T-helper 2 cell treated with Interferon-gamma antibody and Interleukin-4, amounts not matched to agents 5 μg/mL and 100 μg/mL, for 36 hours (primary cell): ENCODE measurements at regions not wholly inside any gene's neighbourhood (a gene's known extent, or its start where the extent isn't known, plus 50 kb on each side); places are given as distances from the start of the nearest gene placed in this dataset.

ENCODE experiments used
- DNase-seq: peaks from one replicate; pipeline ENCODE4 v3.0.0; 2021; ENCODE audit warnings: low spot score
- H3K27ac Mint-ChIP-seq: one replicate; pipeline ENCODE4 v1.8.0; 2021; ENCODE audit warnings: mild to moderate bottlenecking, mixed read lengths
- H3K27me3 Mint-ChIP-seq: one replicate; pipeline ENCODE4 v1.8.0; 2021; ENCODE audit warnings: low read depth, mixed read lengths
- H3K36me3 Mint-ChIP-seq: one replicate; pipeline ENCODE4 v1.8.0; 2021; ENCODE audit warnings: low read depth, mixed read lengths
- H3K4me1 Mint-ChIP-seq: one replicate; pipeline ENCODE4 v1.8.0; 2021; ENCODE audit warnings: low read depth, mixed read lengths
- H3K4me3 Mint-ChIP-seq: one replicate; pipeline ENCODE4 v1.8.0; 2022; ENCODE audit warnings: mild to moderate bottlenecking, moderate library complexity, mixed read lengths
- H3K9me3 Mint-ChIP-seq: one replicate; pipeline ENCODE4 v1.8.0; 2021; ENCODE audit warnings: mixed read lengths

GRCh38 chr5:133841831-133842750, 126.3 kb downstream of the C5orf15 start:
- no peaks in the 10 kb centered on the region for H3K36me3 Mint-ChIP-seq
- peaks cover 4% of the 10 kb centered on the region for H3K4me1 Mint-ChIP-seq
- H3K9me3 Mint-ChIP-seq: no peaks in the 10 kb centered on the region
- no peak for DNase-seq
- peaks cover 14% of the 10 kb centered on the region for H3K27me3 Mint-ChIP-seq
- H3K4me3 Mint-ChIP-seq: no peak overlapping the region
- H3K27ac Mint-ChIP-seq: no peak overlapping the region

GRCh38 chr5:133840168-133840567, 128.3 kb downstream of the C5orf15 start:
- Mint-ChIP-seq H3K27me3 (peaks cover 23% of the 10 kb centered on the region), H3K4me1 (no peaks in the 10 kb centered on the region), H3K27ac (no peak overlapping the region), H3K36me3 (no peaks in the 10 kb centered on the region), H3K4me3 (no peak overlapping the region), H3K9me3 (peaks cover 8% of the 10 kb centered on the region)
- no peak for DNase-seq

GRCh38 chr5:133839721-133840120, 128.7 kb downstream of the C5orf15 start:
- no peak overlapping the region for H3K4me3 Mint-ChIP-seq
- H3K36me3 Mint-ChIP-seq: no peaks in the 10 kb centered on the region
- no peak for DNase-seq
- peaks cover 8% of the 10 kb centered on the region for H3K9me3 Mint-ChIP-seq
- H3K27me3 Mint-ChIP-seq: peaks cover 27% of the 10 kb centered on the region
- H3K4me1 Mint-ChIP-seq: no peaks in the 10 kb centered on the region
- H3K27ac Mint-ChIP-seq: no peak overlapping the region

- Mint-ChIP-seq H3K36me3 (no peaks in the 10 kb centered on the region), H3K4me1 (no peaks in the 10 kb centered on the region), H3K4me3 (no peak overlapping the region), H3K27ac (no peak overlapping the region), H3K9me3 (peaks cover 8% of the 10 kb centered on the region), H3K27me3 (peaks cover 28% of the 10 kb centered on the region)
- no peak for DNase-seq
These were observed 129.3 kb downstream of the C5orf15 start for GRCh38 chr5:133839090-133839489.

GRCh38 chr5:133838286-133838685, 130.1 kb downstream of the C5orf15 start:
- no peak for DNase-seq
- no peak overlapping the region for H3K4me3 Mint-ChIP-seq
- H3K36me3 Mint-ChIP-seq: no peaks in the 10 kb centered on the region
- peaks cover 32% of the 10 kb centered on the region for H3K27me3 Mint-ChIP-seq
- peaks cover 8% of the 10 kb centered on the region for H3K9me3 Mint-ChIP-seq
- H3K27ac Mint-ChIP-seq: no peak overlapping the region
- no peaks in the 10 kb centered on the region for H3K4me1 Mint-ChIP-seq

GRCh38 chr5:133831491-133832224, 136.8 kb downstream of the C5orf15 start:
- H3K36me3 Mint-ChIP-seq: no peaks in the 10 kb centered on the region
- peaks cover 8% of the 10 kb centered on the region for H3K9me3 Mint-ChIP-seq
- H3K27me3 Mint-ChIP-seq: peaks cover 14% of the 10 kb centered on the region
- H3K4me3 Mint-ChIP-seq: no peak overlapping the region
- no peak overlapping the region for H3K27ac Mint-ChIP-seq
- H3K4me1 Mint-ChIP-seq: no peaks in the 10 kb centered on the region
- no peak for DNase-seq

- no peak for DNase-seq
- Mint-ChIP-seq H3K4me3 (no peak overlapping the region), H3K27ac (no peak overlapping the region), H3K27me3 (peaks cover 11% of the 10 kb centered on the region), H3K36me3 (no peaks in the 10 kb centered on the region), H3K9me3 (peaks cover 1% of the 10 kb centered on the region), H3K4me1 (peaks cover under 1% of the 10 kb centered on the region)
These were observed 137.5 kb downstream of the C5orf15 start for GRCh38 chr5:133830911-133831310.

- no peak overlapping the region for H3K27ac Mint-ChIP-seq
These were observed 138.1 kb downstream of the C5orf15 start for GRCh38 chr5:133830281-133830680.

GRCh38 chr5:133829786-133830185, 138.6 kb downstream of the C5orf15 start:
- DNase-seq: no peak
- Mint-ChIP-seq H3K27me3 (peaks cover 5% of the 10 kb centered on the region), H3K27ac (no peak overlapping the region), H3K4me3 (no peak overlapping the region), H3K36me3 (no peaks in the 10 kb centered on the region), H3K9me3 (no peaks in the 10 kb centered on the region), H3K4me1 (peaks cover 7% of the 10 kb centered on the region)

More at GRCh38 chr5:133830281-133830680, 138.1 kb downstream of the C5orf15 start:
- Mint-ChIP-seq H3K9me3 (no peaks in the 10 kb centered on the region), H3K36me3 (no peaks in the 10 kb centered on the region), H3K4me1 (peaks cover 3% of the 10 kb centered on the region), H3K4me3 (no peak overlapping the region), H3K27me3 (peaks cover 10% of the 10 kb centered on the region)
- no peak for DNase-seq

GRCh38 chr5:133828722-133829121, 139.7 kb downstream of the C5orf15 start:
- Mint-ChIP-seq H3K4me3 (no peak overlapping the region), H3K9me3 (no peaks in the 10 kb centered on the region), H3K27ac (no peak overlapping the region), H3K4me1 (peaks cover 9% of the 10 kb centered on the region), H3K36me3 (no peaks in the 10 kb centered on the region), H3K27me3 (peaks cover under 1% of the 10 kb centered on the region)
- no peak for DNase-seq

GRCh38 chr5:133827830-133828229, 140.6 kb downstream of the C5orf15 start:
- H3K4me3 Mint-ChIP-seq: no peak overlapping the region
- peaks cover 9% of the 10 kb centered on the region for H3K4me1 Mint-ChIP-seq
- no peaks in the 10 kb centered on the region for H3K36me3 Mint-ChIP-seq
- peaks cover 2% of the 10 kb centered on the region for H3K27me3 Mint-ChIP-seq
- H3K9me3 Mint-ChIP-seq: no peaks in the 10 kb centered on the region
- no peak overlapping the region for H3K27ac Mint-ChIP-seq
- DNase-seq: no peak

- H3K4me1 Mint-ChIP-seq: peaks cover 9% of the 10 kb centered on the region
- no peak overlapping the region for H3K4me3 Mint-ChIP-seq
- no peaks in the 10 kb centered on the region for H3K9me3 Mint-ChIP-seq
- no peak overlapping the region for H3K27ac Mint-ChIP-seq
- no peaks in the 10 kb centered on the region for H3K36me3 Mint-ChIP-seq
- peaks cover 8% of the 10 kb centered on the region for H3K27me3 Mint-ChIP-seq
- DNase-seq: no peak
These were observed 141.4 kb downstream of the C5orf15 start for GRCh38 chr5:133827011-133827410.

GRCh38 chr5:133825631-133826289, 142.7 kb downstream of the C5orf15 start:
- DNase-seq: no peak
- Mint-ChIP-seq H3K4me3 (no peak overlapping the region), H3K9me3 (no peaks in the 10 kb centered on the region), H3K27me3 (peaks cover 15% of the 10 kb centered on the region), H3K36me3 (no peaks in the 10 kb centered on the region), H3K27ac (no peak overlapping the region), H3K4me1 (peaks cover 14% of the 10 kb centered on the region)
